Heart left ventricle (tissue), 13 donors: ENCODE measurements at regions not wholly inside any gene's neighbourhood (a gene's known extent, or its start where the extent isn't known, plus 50 kb on each side); places are given as distances from the start of the nearest gene placed in this dataset.

ENCODE experiments used
- CTCF ChIP-seq, 12 donors: fragments of 200-600 bp; sonication (generic) in 4 of 12; IDR thresholded peaks; one replicate each; pipeline versions ENCODE4 v1.5.0 to v1.8.0; 2018 to 2022; ENCODE audit warnings: antibody characterized with exemption in 12 of 12, mild to moderate bottlenecking in 5 of 12
- POLR2A ChIP-seq, 2 donors: fragments of 450-650 bp; IDR thresholded peaks; one replicate each; pipeline ENCODE4 v1.6.1; 2017; ENCODE audit warnings: antibody characterized with exemption in 2 of 2, mild to moderate bottlenecking in 2 of 2, moderate library complexity in 2 of 2
- donor health status: ischemic (EF 13 %, LVEDD 7.1; RV severe dilation, severe dysfunction).
- donor health status: DM: no; HTN: yes; CAD: no.
- donor health status: DM: no; HTN: no; CAD: no.
- donor health status: ischemic (EF 25% LVEDD 6.9; RV normal size, moderate dysfunction).
- donor health status: ischemic (EF 25% LVEDD 5.7; RV mildly dilated, moderate dysfunction).
- donor health status: ischemic (EF 35%, LVEDD 5.7; RV mildly dilated, moderate dysfunction).
- donor health status: nonischemic (EF 11% LVEDD 7.7; RV severe dilation, severe dysfunction).
- donor health status: DM: yes; HTN: yes; CAD: no.
- donor health status: PGD.
- donor health status: ischemic (EF 29% LVEDD 5.4; RV normal size, mild dysfunction).
- donor health status: nonischemic (EF 23%, LVEDD 6.1; RV moderate dilation, normal function).

DNA sequence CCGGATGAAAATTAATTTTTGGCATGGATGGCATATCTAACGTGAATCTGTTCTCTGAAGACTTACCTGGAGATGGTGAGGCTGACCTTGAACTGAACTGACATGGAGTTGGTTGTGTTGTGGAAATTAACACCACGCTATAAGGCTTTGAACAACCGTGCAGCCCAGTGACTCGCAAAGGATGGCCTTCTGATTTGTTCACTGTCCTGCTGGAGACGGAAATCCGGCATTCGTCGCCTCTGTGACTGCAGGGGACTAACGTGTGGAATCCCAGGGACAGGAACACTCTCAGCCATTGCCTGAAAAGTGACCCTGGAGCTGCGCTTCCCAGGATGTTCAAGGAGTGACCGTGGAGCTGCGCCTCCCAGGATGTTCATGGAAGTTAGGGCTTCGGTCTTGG is 100.3 kb downstream of the NPIPB11 start:
- TF ChIP-seq CTCF (IDR thresholded peaks at IDR 0.05): no peak
- no peak for TF ChIP-seq POLR2A (IDR thresholded peaks at IDR 0.05)
